ENCODE measurements at regions not wholly inside any gene's neighbourhood (a gene's known extent, or its start where the extent isn't known, plus 50 kb on each side); places are given as distances from the start of the nearest gene placed in this dataset.

DNA sequence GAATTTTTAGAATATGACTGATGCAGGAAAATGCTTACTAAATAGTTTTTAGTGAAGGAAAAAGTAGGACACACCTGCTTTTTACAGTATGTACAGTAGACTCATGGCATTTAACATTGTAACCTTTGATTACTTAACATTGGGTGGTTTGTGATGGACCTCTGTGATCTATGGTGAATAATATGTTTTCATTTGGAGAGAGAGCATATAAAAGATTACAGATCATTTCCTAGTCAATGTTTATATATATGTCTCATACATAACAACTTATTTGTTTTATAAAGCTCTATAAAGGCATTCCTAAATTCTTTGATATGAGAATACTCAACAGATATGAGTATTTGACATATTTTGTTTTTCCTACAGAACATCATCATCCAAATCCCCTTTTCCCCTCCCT lies 129.3 kb upstream of the PDE7B start:
- TF ChIP-seq POLR2A (IDR thresholded peaks at IDR 0.05), result no peak
- TF ChIP-seq, protein P1, sequence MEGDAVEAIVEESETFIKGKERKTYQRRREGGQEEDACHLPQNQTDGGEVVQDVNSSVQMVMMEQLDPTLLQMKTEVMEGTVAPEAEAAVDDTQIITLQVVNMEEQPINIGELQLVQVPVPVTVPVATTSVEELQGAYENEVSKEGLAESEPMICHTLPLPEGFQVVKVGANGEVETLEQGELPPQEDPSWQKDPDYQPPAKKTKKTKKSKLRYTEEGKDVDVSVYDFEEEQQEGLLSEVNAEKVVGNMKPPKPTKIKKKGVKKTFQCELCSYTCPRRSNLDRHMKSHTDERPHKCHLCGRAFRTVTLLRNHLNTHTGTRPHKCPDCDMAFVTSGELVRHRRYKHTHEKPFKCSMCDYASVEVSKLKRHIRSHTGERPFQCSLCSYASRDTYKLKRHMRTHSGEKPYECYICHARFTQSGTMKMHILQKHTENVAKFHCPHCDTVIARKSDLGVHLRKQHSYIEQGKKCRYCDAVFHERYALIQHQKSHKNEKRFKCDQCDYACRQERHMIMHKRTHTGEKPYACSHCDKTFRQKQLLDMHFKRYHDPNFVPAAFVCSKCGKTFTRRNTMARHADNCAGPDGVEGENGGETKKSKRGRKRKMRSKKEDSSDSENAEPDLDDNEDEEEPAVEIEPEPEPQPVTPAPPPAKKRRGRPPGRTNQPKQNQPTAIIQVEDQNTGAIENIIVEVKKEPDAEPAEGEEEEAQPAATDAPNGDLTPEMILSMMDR (IDR thresholded peaks at IDR 0.05), result no peak
